ENCODE measurements at regions not wholly inside any gene's neighbourhood (a gene's known extent, or its start where the extent isn't known, plus 50 kb on each side); places are given as distances from the start of the nearest gene placed in this dataset.

DNA sequence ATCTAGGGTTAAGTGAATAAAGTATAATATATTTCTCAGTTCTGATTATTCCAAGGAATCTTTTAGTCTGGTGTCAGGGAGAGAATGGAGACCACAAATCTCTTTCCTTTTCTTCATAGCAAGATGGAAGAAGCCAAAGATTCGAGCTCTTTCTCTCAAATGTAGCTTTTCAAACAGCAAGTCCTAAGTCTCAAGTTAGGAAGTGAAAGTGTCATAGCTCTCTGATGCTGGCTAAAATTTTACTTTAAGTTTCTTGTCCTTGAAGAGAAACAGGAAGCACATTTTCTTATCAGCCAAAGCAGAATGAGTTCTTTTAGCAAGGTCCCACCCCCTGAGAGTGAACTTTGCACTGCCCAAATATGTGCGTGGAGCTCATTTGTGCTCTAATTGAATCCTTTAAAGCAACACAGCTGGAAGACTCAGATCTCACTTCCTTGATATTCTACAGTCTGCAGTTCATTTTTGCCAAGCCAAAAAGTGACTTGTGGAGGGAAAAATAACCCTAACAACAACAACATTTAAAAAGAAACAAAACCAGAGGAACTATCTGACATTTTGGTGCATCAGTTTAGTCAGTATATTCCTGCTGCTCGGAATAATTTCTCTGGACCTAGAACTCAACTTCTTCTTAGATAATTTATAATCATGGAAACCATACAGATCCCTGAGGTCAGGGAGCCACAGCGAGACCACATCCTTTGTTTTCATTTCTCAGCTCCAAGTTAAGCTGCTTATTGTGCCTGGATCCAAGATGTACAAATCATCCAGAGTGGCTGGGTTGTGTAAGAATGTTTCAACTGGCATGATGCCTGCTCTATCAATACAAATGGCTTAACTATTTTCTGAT is 238.7 kb upstream of the P2RY1 start (continued):
- TF ChIP-seq REST (IDR thresholded peaks at IDR 0.05; ENCODE audit: borderline replicate concordance) (no peak; the same call in 1 of the 2 replicates), REST (CRISPR knock-in tag; IDR thresholded peaks at IDR 0.05; ENCODE audit: low read depth) (no peak), HOMEZ (CRISPR knock-in tag; IDR thresholded peaks at IDR 0.05) (no peak), ZNF274 (IDR thresholded peaks at IDR 0.05; ENCODE audit: borderline replicate concordance, low read depth, low read length) (no peak), BHLHE40 (IDR thresholded peaks at IDR 0.05; ENCODE audit: low read length) (no peak), ZNF518B (CRISPR knock-in tag; IDR thresholded peaks at IDR 0.05) (no peak), HDAC6 (IDR thresholded peaks at IDR 0.05; ENCODE audit: low read depth, low read length) (no peak), PML (IDR thresholded peaks at IDR 0.05; ENCODE audit: low read length) (peak; percentile 60), ID3 (CRISPR knock-in tag; IDR thresholded peaks at IDR 0.05) (no peak), ID3 (tag; IDR thresholded peaks at IDR 0.05) (no peak), GATAD2B (IDR thresholded peaks at IDR 0.05; ENCODE audit: borderline replicate concordance) (0 out of 2 replicates have a peak, but pooled peaks have one; percentile 29)
- TF ChIP-seq, protein P1, sequence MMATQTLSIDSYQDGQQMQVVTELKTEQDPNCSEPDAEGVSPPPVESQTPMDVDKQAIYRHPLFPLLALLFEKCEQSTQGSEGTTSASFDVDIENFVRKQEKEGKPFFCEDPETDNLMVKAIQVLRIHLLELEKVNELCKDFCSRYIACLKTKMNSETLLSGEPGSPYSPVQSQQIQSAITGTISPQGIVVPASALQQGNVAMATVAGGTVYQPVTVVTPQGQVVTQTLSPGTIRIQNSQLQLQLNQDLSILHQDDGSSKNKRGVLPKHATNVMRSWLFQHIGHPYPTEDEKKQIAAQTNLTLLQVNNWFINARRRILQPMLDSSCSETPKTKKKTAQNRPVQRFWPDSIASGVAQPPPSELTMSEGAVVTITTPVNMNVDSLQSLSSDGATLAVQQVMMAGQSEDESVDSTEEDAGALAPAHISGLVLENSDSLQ (IDR thresholded peaks at IDR 0.05): no peak

Data from K562 (cell line).